ENCODE measurements at regions not wholly inside any gene's neighbourhood (a gene's known extent, or its start where the extent isn't known, plus 50 kb on each side); places are given as distances from the start of the nearest gene placed in this dataset.

DNA sequence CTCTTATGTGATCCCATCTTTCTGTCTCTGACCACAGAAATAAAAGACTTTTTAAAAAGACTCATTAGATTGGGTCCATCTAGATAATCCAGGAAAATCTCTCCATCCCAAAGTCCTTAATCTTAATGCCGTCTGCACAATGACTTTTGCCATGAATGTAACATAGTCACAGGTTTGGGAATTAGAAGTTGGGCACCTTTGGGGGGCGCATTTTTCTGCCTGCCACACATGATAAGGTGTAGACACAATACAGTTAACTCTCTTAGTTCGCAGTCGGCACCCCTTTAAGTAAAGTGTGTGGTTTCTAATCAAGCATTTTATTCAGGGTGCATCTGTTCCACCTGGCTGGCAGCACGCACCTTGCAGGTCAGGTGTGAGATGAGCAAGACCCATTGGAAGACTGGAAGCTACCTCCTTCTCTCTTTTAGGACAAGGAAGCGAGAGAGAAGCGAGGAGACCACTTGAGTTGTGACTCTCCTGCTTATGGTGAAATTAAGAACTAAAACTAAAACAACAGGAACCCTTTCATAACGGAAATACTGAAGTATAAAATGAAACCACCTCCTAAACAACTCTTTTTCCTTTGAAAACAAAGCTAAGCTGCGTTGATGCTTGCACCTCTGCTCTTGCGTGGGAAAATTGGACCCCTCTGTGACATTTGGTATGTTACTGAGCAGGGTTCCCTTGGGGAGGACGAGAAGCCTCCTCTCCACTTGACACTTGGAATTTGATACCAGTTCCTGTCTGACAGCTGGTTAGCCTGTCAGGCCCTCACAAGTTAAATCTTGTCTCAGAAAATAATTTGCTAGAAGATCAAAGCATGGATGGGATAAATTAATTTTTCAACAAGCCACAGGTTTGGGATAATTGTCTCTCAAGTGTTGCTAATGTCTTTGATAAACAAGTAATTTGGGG lies 304.6 kb upstream of the DMRT1 start:
- no peak for TF ChIP-seq POLR2A (IDR thresholded peaks at IDR 0.05; ENCODE audit: low read depth, low read length)
- TF ChIP-seq POLR2AphosphoS5 (IDR thresholded peaks at IDR 0.05; ENCODE audit: low read depth, low read length): no peak

All from GM12891 (cell line).